NCI-H1436 (cell line): ENCODE measurements at regions not wholly inside any gene's neighbourhood (a gene's known extent, or its start where the extent isn't known, plus 50 kb on each side); places are given as distances from the start of the nearest gene placed in this dataset.

Source experiments
- DNase-seq: peaks from one replicate; lab custom pipeline; 2025; lab: John Stamatoyannopoulos, UW

GRCh38 chr21:16911166-16911607 is 601.7 kb upstream of the CXADR start:
- no peak for DNase-seq

DNA sequence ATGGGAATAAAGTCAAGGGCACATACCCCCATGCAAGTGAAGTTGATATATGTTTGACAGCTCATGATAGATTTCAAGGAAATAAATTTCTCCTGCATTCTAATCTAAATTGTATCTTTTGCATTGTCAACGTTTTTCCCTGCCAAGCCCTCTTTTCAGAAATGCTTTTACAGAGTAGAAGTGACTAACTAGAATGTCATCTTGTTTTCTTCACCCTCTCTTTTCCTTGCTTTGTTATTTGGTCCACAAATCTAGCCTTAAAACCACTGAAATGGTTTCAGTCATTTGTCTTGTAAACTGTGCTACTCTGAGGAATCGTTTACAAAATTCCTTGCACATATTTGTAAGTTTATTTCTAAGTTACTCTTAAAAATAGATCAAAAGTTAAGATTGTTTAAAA is 600.8 kb upstream of the CXADR start:
- DNase-seq, result no peak

- no peak for DNase-seq
These were observed 599.8 kb upstream of the CXADR start for GRCh38 chr21:16913010-16913409.

- no peak for DNase-seq
These were observed 584.4 kb upstream of the CXADR start for GRCh38 chr21:16928439-16928838.

DNA sequence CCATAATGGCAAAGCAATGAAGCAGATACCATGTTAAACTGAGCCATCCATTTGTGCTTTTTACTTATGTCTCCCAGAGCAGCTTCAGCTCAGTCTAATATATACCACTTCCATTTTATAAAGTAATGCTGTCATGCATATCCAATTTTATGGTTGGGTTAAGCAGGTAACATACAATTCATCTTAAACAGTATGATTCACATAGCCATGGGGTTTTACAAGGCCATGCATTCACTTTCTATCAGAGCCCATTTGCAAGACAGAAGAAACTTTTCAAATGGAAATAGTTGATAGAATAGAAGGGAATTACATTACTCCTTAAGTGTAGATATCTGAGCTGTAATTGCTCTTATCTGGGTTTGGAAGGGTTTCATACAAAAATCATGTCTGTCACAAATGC is 580.5 kb upstream of the CXADR start:
- DNase-seq, result no peak

DNA sequence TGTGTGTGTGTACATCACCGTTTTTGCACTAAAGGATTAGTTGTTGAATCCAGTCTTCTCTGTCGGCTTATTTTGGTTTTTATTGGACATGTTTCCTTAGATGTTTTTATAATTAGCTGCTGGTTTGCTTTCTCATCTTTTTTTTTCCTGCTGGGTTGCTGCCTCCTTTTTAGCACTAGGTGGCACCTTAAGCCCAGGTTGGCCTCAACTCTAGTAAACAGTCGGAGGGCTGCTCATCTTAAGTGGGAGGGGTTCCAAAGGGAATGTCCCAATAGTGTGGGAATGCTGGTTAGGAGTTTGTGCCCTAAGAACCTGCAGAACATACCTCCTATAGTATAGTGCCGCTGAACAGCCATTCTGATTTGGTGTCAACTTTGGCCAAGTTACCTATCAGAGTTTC is 570.1 kb upstream of the CXADR start:
- no peak for DNase-seq

DNA sequence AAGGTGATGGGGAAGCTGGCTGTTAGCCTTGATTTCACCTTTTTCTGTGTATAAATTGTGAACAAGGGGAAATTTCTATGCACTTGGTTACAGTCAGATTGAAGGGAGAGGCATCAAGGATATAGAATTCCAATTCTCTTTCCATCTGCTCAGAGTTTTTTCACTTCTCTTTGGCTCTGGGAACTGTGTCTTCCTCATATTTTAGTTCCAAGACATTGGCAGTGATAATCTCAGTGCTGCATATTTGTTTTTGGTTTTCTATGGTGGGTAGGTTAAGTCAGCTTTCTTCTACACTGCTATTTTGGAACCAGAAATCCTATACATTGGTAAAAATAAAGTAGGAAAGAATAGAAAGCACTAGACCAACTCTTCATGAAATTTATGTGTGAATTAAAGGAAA is 569.6 kb upstream of the CXADR start:
- DNase-seq, result no peak

- no peak for DNase-seq
These were observed 567.3 kb upstream of the CXADR start for GRCh38 chr21:16945580-16945979.

- no peak for DNase-seq
These were observed 556.0 kb upstream of the CXADR start for GRCh38 chr21:16956824-16957223.

DNA sequence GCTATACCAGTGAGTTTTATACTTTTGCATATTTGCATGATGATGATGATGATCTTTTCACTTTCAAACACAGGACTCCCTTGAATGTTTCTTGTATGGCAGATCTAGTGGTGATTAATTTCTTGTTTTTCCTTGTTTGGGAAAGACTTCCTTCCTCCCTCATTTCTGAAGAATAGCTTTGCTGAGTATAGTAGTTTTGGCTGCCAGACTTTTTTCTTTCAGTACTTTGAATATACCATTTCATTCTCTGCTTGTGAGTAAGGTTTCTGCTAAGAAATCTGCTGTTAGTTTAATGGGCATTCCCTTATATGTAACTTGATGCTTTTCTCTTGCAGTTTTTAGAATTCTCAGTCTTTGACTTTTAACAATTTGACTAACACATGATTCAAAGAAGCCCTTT is 547.4 kb upstream of the CXADR start:
- DNase-seq, result no peak

- DNase-seq, result no peak
These were observed 544.4 kb upstream of the CXADR start for GRCh38 chr21:16968436-16968835.

DNA sequence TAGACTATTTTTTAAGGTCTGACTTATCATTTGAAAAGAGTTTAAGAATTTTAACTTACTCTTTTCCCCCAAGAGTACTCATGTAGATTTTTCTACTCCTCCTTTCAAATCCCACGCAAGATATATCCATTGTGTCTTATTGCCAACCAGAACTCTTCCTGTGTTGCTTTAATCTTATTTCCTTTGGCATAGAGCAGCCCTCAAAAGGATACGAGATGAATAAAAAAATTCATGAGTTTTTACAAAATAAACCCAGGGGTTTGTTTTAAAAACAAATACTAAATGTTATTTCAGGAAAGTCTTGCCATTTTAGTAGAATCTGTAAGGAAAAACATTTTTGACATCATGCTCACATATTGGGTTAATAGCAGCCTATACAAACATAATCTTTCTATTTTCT is 543.2 kb upstream of the CXADR start:
- no peak for DNase-seq

GRCh38 chr21:16974060-16974459 is 538.8 kb upstream of the CXADR start:
- DNase-seq, result no peak

DNA sequence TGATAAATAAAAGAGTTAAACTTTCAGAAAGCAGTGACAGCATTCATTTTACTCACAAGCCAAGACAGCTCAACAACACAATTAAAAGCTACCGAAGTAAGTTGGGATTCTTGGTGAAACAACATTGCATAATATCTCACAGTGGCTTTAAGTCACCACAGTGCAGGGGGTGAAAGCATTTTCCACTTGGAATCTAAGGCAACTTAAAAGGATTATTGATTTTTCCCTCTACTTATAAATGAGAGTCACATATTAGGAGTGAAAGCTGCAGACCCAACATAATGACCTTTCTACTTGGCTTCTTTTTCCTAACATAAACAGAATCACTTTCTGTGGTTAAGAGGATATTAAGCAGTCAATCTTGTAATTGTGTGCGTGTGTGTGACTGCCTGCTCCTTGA is 536.6 kb upstream of the CXADR start:
- no peak for DNase-seq

DNA sequence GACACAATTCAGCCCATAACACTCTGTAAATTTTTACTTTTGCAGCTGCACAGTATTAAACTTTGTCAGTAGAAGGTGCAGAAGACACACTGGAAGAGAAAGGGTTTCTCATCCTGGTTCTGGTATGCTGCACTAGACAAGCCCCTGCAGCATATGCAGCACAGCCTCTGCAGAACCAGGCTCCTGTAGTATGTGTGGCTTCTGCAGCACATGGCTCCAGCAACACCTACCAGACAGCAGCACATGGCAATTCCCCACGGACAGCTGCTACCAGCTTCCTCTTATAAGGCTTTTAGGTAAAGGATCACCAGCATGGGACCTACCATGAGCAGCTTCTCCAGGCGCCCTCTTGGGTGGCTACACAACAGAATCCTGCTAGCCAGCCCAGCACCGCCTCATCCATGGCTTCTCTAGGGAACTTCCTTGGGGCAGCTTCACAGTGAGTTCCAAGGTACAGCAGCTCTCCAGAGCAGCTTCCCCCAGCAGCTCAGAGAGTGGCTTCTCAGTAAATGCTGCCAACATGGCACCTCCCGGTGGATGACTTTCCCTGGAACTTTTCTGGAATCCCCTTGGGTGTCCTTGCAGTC is 534.4 kb upstream of the CXADR start:
- DNase-seq, result no peak

DNA sequence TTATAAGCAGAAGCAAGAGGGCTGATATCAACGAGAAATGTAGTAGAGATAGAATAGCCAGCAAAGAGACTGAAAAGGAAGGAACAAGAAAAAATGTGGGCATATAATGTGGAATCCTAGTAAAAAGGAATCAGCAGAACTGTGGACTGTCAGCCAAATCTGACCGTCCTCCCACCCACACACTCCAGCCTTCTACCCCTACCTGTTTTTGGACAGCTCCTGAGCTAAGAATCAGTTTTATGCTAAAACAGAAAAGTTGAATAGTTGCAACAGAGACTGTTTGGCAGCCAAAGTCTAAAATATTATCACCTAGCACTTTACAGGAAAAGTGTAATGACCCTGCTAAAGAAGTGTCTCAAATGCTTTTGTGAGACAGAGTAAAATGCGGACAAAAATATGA is 533.3 kb upstream of the CXADR start:
- DNase-seq, result no peak

- DNase-seq, result no peak
These were observed 529.4 kb upstream of the CXADR start for GRCh38 chr21:16983420-16983819.

GRCh38 chr21:16992448-16992847 is 520.4 kb upstream of the CXADR start:
- no peak for DNase-seq

DNA sequence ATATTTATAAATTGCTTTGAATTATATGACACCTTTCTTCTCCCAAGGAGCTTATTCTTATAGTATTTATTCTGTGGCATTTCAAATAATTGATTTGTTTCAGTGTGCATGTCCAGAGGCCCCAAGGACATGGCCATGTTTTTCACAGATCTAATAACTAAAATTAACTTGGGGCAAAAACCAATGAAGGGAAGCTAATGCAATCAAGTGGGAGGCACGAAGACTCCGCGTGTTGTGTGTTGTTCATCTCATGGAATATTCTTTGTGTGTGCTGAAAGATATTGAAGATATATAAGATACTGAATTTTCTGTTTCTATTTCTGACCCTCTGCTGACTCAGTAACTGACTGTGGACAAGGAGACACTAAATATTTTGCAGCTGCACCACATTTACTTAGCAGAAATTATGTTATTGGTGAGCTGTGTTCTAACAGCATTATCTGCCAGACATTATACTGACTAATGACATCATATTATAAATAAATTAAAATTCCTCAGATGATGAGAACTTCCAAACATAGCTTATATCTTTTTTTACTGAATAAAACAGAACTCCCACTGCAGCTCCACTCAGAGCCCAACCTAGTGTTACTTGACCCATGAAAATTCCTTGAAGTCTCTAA is 519.3 kb upstream of the CXADR start:
- no peak for DNase-seq

DNA sequence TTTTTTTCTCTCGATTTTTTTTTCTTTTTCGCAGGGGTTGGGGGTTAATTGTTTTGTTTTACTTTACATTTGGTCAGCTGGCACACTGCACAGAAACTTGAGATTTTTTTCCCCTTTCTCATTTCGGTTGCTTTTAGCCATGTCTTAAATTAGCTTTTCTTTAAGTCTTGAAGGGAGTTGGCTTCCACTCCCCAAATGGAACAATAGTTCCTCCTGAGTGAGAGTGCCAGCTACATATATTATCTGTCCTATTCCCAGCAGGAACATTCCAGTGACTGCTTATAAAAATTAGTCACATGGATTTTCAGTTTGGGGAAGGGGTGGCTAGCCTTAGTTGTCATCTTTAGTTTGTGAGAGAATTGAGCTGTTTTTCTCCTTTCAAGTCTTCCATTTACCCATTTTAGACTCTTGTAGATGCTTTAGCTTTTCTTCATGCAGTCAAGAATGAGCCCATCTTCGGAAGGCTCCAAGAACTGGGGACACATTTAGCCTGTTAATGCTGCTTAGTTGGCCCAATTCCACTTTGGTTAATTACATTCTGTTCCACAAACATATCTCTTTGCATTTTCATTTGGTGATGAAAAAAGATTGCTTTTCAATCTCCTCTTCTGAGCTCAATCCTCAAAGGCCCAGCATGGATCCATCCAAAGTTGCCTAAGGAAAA is 510.1 kb upstream of the CXADR start:
- DNase-seq, result no peak

- DNase-seq, result no peak
These were observed 509.6 kb upstream of the CXADR start for GRCh38 chr21:17003258-17003615.

GRCh38 chr21:17003763-17004373 is 509.0 kb upstream of the CXADR start:
- no peak for DNase-seq

DNA sequence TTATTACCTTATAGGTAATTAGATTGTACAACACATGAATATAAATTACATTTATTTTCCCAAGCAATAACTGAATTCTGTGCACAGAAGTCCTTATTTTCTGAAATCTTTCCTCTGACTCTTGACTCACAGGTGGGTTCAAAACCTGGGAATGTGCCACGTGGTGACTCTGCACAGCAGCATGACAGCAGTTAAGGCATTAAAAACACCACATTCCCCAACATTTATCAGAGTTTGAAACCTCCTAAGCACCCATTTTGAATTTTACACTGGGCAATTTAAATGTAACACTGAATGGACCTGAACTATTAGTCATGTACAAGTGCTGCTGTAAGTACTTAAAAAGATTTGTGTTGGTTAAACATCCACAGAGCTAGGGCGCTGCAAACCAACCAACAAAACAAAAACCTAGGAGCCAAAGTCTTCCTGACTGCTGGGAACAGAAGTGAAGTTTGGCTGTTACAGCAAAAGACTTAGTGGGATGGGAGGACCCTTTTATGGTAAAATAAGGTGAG is 480.6 kb upstream of the CXADR start:
- DNase-seq, result no peak
